DND-41 (cell line): ENCODE measurements at regions not wholly inside any gene's neighbourhood (a gene's known extent, or its start where the extent isn't known, plus 50 kb on each side); places are given as distances from the start of the nearest gene placed in this dataset.

Experiments used
- CTCF ChIP-seq: IDR thresholded peaks from 2 replicates; pipeline ENCODE4 v1.5.1; 2012; ENCODE audit warnings: borderline replicate concordance, low read length, moderate library complexity, mild to moderate bottlenecking; ENCODE audit not compliant: poor library complexity, severe bottlenecking; ENCODE audit errors: extremely low read depth
- EZH2 ChIP-seq: IDR thresholded peaks from 3 replicates; pipeline ENCODE4 v1.6.1; 2012; ENCODE audit warnings: borderline replicate concordance, low read depth, mild to moderate bottlenecking, moderate library complexity, low read length, inconsistent platforms; ENCODE audit not compliant: severe bottlenecking

GRCh38 chr11:116660011-116660410 lies 112.8 kb downstream of the BUD13 start:
- TF ChIP-seq CTCF: no peak
- TF ChIP-seq EZH2: no peak
